ENCODE measurements at regions not wholly inside any gene's neighbourhood (a gene's known extent, or its start where the extent isn't known, plus 50 kb on each side); places are given as distances from the start of the nearest gene placed in this dataset.

DNA sequence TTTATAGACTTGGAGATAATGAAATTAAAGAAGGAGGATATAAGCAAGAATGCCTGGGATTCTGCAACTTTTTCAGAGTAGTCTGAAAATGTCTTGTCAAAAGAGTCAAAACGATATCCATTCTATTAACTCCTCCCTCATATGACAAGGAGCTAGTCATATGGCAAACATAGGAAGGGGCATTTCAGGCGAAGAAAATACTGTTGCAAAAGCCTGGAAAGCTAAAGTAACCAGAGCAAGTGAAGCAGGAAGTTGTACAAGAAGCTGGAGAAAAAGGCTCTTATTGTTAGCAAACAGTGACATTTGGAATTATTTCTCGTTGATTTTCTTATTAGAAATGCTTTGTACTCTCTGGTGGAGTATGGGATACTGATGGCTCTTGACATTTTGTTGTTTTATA lies 94.0 kb upstream of the PTPRD start:
- TF ChIP-seq TCF7L2 (IDR thresholded peaks at IDR 0.05; ENCODE audit: low read depth, low read length) (no peak), POLR2AphosphoS5 (IDR thresholded peaks at IDR 0.05; ENCODE audit: low read depth, low read length) (no peak), SIN3A (IDR thresholded peaks at IDR 0.05; ENCODE audit: borderline replicate concordance, insufficient read depth, low read depth, low read length) (no peak)
- TF ChIP-seq, protein P1, sequence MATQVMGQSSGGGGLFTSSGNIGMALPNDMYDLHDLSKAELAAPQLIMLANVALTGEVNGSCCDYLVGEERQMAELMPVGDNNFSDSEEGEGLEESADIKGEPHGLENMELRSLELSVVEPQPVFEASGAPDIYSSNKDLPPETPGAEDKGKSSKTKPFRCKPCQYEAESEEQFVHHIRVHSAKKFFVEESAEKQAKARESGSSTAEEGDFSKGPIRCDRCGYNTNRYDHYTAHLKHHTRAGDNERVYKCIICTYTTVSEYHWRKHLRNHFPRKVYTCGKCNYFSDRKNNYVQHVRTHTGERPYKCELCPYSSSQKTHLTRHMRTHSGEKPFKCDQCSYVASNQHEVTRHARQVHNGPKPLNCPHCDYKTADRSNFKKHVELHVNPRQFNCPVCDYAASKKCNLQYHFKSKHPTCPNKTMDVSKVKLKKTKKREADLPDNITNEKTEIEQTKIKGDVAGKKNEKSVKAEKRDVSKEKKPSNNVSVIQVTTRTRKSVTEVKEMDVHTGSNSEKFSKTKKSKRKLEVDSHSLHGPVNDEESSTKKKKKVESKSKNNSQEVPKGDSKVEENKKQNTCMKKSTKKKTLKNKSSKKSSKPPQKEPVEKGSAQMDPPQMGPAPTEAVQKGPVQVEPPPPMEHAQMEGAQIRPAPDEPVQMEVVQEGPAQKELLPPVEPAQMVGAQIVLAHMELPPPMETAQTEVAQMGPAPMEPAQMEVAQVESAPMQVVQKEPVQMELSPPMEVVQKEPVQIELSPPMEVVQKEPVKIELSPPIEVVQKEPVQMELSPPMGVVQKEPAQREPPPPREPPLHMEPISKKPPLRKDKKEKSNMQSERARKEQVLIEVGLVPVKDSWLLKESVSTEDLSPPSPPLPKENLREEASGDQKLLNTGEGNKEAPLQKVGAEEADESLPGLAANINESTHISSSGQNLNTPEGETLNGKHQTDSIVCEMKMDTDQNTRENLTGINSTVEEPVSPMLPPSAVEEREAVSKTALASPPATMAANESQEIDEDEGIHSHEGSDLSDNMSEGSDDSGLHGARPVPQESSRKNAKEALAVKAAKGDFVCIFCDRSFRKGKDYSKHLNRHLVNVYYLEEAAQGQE (IDR thresholded peaks at IDR 0.05; ENCODE audit: insufficient read depth in 1 of 2, low read depth in 2 of 2, low read length in 1 of 2): no peak
- TF ChIP-seq, protein P2, sequence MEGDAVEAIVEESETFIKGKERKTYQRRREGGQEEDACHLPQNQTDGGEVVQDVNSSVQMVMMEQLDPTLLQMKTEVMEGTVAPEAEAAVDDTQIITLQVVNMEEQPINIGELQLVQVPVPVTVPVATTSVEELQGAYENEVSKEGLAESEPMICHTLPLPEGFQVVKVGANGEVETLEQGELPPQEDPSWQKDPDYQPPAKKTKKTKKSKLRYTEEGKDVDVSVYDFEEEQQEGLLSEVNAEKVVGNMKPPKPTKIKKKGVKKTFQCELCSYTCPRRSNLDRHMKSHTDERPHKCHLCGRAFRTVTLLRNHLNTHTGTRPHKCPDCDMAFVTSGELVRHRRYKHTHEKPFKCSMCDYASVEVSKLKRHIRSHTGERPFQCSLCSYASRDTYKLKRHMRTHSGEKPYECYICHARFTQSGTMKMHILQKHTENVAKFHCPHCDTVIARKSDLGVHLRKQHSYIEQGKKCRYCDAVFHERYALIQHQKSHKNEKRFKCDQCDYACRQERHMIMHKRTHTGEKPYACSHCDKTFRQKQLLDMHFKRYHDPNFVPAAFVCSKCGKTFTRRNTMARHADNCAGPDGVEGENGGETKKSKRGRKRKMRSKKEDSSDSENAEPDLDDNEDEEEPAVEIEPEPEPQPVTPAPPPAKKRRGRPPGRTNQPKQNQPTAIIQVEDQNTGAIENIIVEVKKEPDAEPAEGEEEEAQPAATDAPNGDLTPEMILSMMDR (IDR thresholded peaks at IDR 0.05): no peak
- no peaks in the 10 kb centered on the region for H3K4me1 ChIP-seq (ENCODE audit: control insufficient read depth, insufficient read depth, low read length)
- POLR2A ChIA-PET: no interaction called here
- no peaks in the 10 kb centered on the region for H3K27me3 ChIP-seq (ENCODE audit: control insufficient read depth, insufficient read depth, low read length)
- DNase-seq (ENCODE audit: low read depth, low spot score): no peak
- no peak overlapping the region for H3K4me3 ChIP-seq (ENCODE audit: low read depth in 2 of 2, low read length in 2 of 2)
- in situ Hi-C loops (cut with HindIII; ENCODE audit: low pct_unique_long_range_greater_than_20kb, low sequenced_read_pairs) (no loop called here), intact Hi-C loops (cut with micrococcal nuclease; ENCODE audit: unreplicated experiment) (no loop called here)
- H3K36me3 ChIP-seq (ENCODE audit: control insufficient read depth, insufficient read depth, low read length): no peaks in the 10 kb centered on the region
- no peak for ATAC-seq
- CTCF ChIA-PET: no interaction called here
- no peaks in the 10 kb centered on the region for H3K9me3 ChIP-seq (ENCODE audit: control insufficient read depth, insufficient read depth, low read depth, low read length)
- no peak overlapping the region for H3K27ac ChIP-seq (ENCODE audit: low read length)
- no TSS peak for BruUV-seq (replicated peaks)

DNA sequence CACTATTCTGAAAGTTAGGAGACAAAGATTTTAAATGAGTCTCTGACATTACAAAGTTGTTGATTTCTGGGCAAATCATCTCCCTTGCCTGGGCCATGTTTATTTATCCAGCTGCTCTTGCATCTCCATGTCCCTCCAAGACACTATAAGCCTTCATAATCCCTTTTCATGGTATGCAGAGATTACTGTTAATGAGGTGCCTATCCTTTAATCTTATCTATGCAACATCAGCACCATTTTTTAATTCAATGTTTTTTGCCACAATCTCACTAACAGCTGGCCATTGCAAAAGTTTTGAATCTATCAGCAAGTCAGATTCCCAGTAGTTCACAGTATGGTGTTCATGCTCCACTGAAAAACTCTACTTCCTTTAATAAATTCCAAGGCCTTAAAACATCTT lies 108.5 kb upstream of the PTPRD start:
- Histone ChIP-seq H3K4me3 (ENCODE audit: low read depth in 2 of 2, low read length in 2 of 2) (no peak overlapping the region), H3K27me3 (ENCODE audit: control insufficient read depth, insufficient read depth, low read length) (no peaks in the 10 kb centered on the region), H3K27ac (ENCODE audit: low read length) (no peak overlapping the region), H3K4me1 (ENCODE audit: control insufficient read depth, insufficient read depth, low read length) (no peaks in the 10 kb centered on the region), H3K36me3 (ENCODE audit: control insufficient read depth, insufficient read depth, low read length) (no peaks in the 10 kb centered on the region), H3K9me3 (ENCODE audit: control insufficient read depth, insufficient read depth, low read depth, low read length) (no peaks in the 10 kb centered on the region)
- BruUV-seq (replicated peaks): no TSS peak
- TF ChIP-seq TCF7L2 (IDR thresholded peaks at IDR 0.05; ENCODE audit: low read depth, low read length): no peak
- TF ChIP-seq, protein P1 (IDR thresholded peaks at IDR 0.05; ENCODE audit: insufficient read depth in 1 of 2, low read depth in 2 of 2, low read length in 1 of 2): no peak
- TF ChIP-seq, protein P2 (IDR thresholded peaks at IDR 0.05): no peak
- TF ChIP-seq POLR2AphosphoS5 (IDR thresholded peaks at IDR 0.05; ENCODE audit: low read depth, low read length): no peak
- TF ChIP-seq SIN3A (IDR thresholded peaks at IDR 0.05; ENCODE audit: borderline replicate concordance, insufficient read depth, low read depth, low read length): no peak
- ChIA-PET CTCF (no interaction called here), POLR2A (no interaction called here)
- DNase-seq (ENCODE audit: low read depth, low spot score) (no peak), ATAC-seq (no peak)
- intact Hi-C loops (cut with micrococcal nuclease; ENCODE audit: unreplicated experiment): no loop called here
- in situ Hi-C loops (cut with HindIII; ENCODE audit: low pct_unique_long_range_greater_than_20kb, low sequenced_read_pairs): no loop called here

Measured in Panc1 (cell line).